Prostate gland (tissue), 2 donors: ENCODE measurements at regions not wholly inside any gene's neighbourhood (a gene's known extent, or its start where the extent isn't known, plus 50 kb on each side); places are given as distances from the start of the nearest gene placed in this dataset.

Experiments
- CTCF ChIP-seq, 4 experiments: fragments of 200-600 bp in 2 of 4; fragments of 450-650 bp in 2 of 4; sonication (generic) in 2 of 4; IDR thresholded peaks; 1 replicate in 3 of 4; 2 replicates in 1 of 4; pipeline ENCODE4 v1.5.1; 2016 to 2019; ENCODE audit warnings: antibody characterized with exemption in 4 of 4, mild to moderate bottlenecking in 2 of 4, moderate library complexity in 2 of 4
- POLR2A ChIP-seq: fragments of 450-650 bp; IDR thresholded peaks from one replicate; pipeline ENCODE4 v1.6.1; 2016; ENCODE audit warnings: antibody characterized with exemption, mild to moderate bottlenecking
- POLR2AphosphoS5 ChIP-seq: sonication (generic); formaldehyde crosslinking; IDR thresholded peaks from one replicate; pipeline ENCODE4 v1.6.1; 2017; ENCODE audit warnings: antibody characterized with exemption

GRCh38 chr14:106038263-106038662 is 511.9 kb downstream of the TMEM121 start:
- no peak for TF ChIP-seq POLR2A
- TF ChIP-seq CTCF (IDR thresholded peaks at IDR 0.05): no peak
- no peak for TF ChIP-seq POLR2AphosphoS5
